ENCODE measurements at regions not wholly inside any gene's neighbourhood (a gene's known extent, or its start where the extent isn't known, plus 50 kb on each side); places are given as distances from the start of the nearest gene placed in this dataset.
A peak's percentile ranks its signal among the peaks of the same experiment; 100 is the strongest.

DNA sequence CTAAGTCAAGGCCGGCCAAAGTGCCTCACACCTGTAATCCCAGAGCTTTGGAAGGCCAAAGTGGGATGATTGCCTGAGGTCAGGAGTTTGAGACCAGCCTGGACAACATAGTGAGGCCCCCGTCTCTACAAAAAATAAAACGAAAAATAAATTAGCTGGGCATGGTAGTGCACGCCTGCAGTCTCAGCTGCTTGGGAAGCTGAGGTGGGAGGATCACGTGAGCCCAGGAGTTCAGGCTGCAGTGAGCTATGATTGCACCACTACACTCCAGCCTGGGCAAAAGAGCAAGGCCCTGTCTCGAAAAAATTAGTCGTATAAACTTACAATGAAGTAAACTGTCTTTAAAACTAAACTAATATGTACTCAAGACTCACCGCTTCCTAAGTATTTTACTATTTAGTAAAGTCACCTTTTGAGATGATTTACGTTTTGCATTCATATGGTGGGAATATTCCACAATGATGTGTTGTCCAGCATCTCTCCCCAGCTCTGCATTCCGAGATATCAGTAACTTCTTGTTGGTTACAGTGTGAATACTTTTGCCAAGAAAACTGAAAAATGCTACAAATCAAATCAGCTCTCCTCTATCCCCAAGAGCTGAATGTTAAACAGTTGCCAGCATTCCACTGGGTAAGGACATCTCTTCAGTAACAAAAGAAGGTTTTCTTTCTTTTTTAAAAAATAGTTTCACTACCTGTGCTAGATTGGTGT is 84.9 kb upstream of the C21orf91 start:
- Histone ChIP-seq H3K4me1 (peaks cover 0 to 20% (median 0%) of the 10 kb centered on the region in 4 donors), H3K36me3 (no peaks in the 10 kb centered on the region), H3K27ac (peak overlapping the region in 1 of 4 donors; percentile 19), H3K27me3 (no peaks in the 10 kb centered on the region), H3K9me3 (no peaks in the 10 kb centered on the region), H3K4me3 (no peak overlapping the region)
- DNase-seq (ENCODE audit: low spot score in 2 of 2): no peak
- WGBS, 2 donors: 65 to 73% methylated on average over 10 of the region's 10 CpGs
- TF ChIP-seq, protein P1, sequence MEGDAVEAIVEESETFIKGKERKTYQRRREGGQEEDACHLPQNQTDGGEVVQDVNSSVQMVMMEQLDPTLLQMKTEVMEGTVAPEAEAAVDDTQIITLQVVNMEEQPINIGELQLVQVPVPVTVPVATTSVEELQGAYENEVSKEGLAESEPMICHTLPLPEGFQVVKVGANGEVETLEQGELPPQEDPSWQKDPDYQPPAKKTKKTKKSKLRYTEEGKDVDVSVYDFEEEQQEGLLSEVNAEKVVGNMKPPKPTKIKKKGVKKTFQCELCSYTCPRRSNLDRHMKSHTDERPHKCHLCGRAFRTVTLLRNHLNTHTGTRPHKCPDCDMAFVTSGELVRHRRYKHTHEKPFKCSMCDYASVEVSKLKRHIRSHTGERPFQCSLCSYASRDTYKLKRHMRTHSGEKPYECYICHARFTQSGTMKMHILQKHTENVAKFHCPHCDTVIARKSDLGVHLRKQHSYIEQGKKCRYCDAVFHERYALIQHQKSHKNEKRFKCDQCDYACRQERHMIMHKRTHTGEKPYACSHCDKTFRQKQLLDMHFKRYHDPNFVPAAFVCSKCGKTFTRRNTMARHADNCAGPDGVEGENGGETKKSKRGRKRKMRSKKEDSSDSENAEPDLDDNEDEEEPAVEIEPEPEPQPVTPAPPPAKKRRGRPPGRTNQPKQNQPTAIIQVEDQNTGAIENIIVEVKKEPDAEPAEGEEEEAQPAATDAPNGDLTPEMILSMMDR (IDR thresholded peaks at IDR 0.05): no peak
- TF ChIP-seq EP300 (IDR thresholded peaks at IDR 0.05): no peak
- no peak for TF ChIP-seq POLR2A (IDR thresholded peaks at IDR 0.05)

DNA sequence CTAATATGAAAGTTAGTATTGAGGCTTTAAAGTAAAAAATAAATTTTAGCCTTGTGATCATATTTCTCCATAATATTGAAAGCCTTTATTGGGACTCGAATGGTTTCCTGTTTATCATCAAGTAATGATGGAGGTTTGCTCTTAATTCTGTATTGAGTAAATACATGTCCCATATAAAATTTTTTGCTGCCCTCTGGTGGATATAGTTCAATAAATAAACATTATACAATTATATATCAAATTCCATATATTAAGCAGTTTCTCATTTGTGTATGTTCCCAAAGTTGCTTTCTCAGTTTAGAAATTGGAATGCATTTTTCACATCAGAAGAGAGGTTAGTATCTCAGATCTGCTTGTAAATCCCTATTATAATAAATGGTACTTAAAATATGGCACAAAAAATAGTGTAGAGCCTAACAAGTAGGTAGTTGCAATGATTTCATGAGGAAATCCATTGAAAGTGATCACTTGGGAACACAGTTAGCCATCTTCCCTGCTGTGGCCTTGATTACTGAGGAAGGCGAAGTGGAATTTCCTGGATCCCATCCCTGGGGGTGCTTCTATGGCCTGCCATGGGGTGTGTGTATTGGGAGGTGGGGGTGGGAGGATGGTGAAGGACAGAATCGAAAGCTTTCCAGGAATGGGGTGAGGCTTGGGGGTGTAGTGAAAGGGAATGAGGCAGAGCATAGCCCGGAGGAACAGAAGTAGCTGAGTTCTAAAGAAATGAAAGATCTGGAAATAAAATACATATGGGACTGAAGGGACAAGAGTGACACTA is 84.1 kb upstream of the C21orf91 start:
- H3K27me3 ChIP-seq: no peaks in the 10 kb centered on the region
- H3K4me3 ChIP-seq: no peak overlapping the region
- TF ChIP-seq, protein P1 (IDR thresholded peaks at IDR 0.05): peak in 1 of 5 experiments; percentile 23
- TF ChIP-seq POLR2A (IDR thresholded peaks at IDR 0.05): no peak
- TF ChIP-seq EP300 (IDR thresholded peaks at IDR 0.05): no peak
- no peak overlapping the region for H3K27ac ChIP-seq
- peaks cover 0 to 20% (median 0%) of the 10 kb centered on the region in 4 donors for H3K4me1 ChIP-seq
- peaks cover 0 to 4% (median 0%) of the 10 kb centered on the region in 4 donors for H3K9me3 ChIP-seq
- WGBS, 2 donors: 48 to 56% methylated on average over 4 of the region's 4 CpGs
- DNase-seq (ENCODE audit: low spot score in 2 of 2): no peak
- H3K36me3 ChIP-seq: no peaks in the 10 kb centered on the region

DNA sequence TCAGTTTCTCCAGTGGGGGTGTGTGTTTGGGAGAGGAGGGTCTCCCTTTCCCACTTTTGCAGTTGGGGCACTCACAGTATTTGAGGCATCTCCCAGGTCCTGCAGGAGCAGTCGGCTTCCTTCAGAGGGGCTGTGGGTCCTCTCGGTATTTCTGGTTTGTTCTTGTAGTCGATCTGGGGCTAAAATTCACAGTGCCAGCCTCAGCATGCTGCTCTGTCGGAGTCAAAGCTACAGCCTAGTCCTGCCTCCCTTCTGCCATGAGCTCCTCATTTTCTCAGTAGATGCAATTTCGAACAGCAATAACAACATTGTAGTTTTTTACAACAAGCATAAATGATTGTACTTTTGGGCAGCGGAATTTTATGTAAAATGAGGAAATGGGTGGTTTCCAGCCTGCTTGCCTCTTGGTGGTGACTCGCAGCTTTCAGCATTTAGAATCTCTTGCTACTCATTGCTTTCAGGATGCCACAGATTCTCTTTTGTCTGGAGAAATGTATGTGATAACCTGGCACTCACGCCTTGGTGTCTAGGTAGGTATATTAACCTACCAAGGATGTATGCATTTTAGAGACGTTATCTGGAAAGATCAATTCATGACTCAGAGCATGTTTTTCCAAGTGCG is 82.4 kb upstream of the C21orf91 start:
- Histone ChIP-seq H3K4me1 (peaks cover 0 to 20% (median 0%) of the 10 kb centered on the region in 4 donors), H3K27ac (peak overlapping the region in 2 of 4 donors; percentile 44 to 52), H3K36me3 (no peaks in the 10 kb centered on the region), H3K4me3 (peak overlapping the region in 1 of 4 donors; percentile 5), H3K27me3 (no peaks in the 10 kb centered on the region), H3K9me3 (peaks cover 0 to 5% (median 0%) of the 10 kb centered on the region in 4 donors)
- WGBS, 2 donors: 62 to 72% methylated on average over 10 of the region's 10 CpGs
- TF ChIP-seq EP300 (IDR thresholded peaks at IDR 0.05) (no peak), POLR2A (IDR thresholded peaks at IDR 0.05) (no peak)
- TF ChIP-seq, protein P1 (IDR thresholded peaks at IDR 0.05): no peak
- DNase-seq (ENCODE audit: low spot score in 2 of 2): no peak

DNA sequence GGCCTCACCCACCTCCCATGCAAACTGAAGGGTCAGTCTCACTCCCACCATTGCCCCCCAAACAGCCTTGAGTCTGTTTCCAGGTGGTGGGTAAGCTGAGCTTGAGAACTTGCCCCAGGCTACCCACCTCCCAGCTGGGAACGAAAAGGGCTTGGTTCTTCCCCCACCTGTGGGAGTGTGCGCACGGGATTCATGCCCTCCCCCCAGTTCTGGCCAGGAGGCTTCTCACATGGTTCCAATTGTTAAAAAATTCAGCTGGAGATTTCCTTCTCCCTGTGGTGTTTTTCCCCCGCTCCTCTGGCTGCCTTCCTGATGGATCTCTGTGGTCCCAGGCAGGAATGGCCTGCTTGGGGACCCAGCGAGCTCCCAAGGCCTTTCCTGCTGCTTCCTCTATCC is 81.8 kb upstream of the C21orf91 start:
- Histone ChIP-seq H3K9me3 (peaks cover 0 to 10% (median 0%) of the 10 kb centered on the region in 4 donors), H3K27ac (peak overlapping the region in 2 of 4 donors; percentile 44 to 52), H3K4me3 (no peak overlapping the region), H3K27me3 (no peaks in the 10 kb centered on the region), H3K36me3 (no peaks in the 10 kb centered on the region), H3K4me1 (peaks cover 0 to 20% (median 0%) of the 10 kb centered on the region in 4 donors)
- no peak for DNase-seq (ENCODE audit: low spot score in 2 of 2)
- no peak for TF ChIP-seq EP300 (IDR thresholded peaks at IDR 0.05)
- no peak for TF ChIP-seq POLR2A (IDR thresholded peaks at IDR 0.05)
- TF ChIP-seq, protein P1 (IDR thresholded peaks at IDR 0.05): no peak
- 65 to 66% methylated on average over 5 of the region's 5 CpGs for WGBS, 2 donors
